NT2/D1 (cell line): ENCODE measurements at regions not wholly inside any gene's neighbourhood (a gene's known extent, or its start where the extent isn't known, plus 50 kb on each side); places are given as distances from the start of the nearest gene placed in this dataset.
A peak's percentile ranks its signal among the peaks of the same experiment; 100 is the strongest.

ENCODE experiments used
- DNase-seq: peaks from one replicate; pipeline ENCODE4 v3.0.0-alpha.2; 2011; ENCODE audit warnings: low read depth, low spot score
- H3K27me3 ChIP-seq: 2 replicates; pipeline ENCODE4 v1.6.0; 2011; ENCODE audit warnings: mild to moderate bottlenecking; ENCODE audit not compliant: insufficient read length, insufficient read depth
- H3K36me3 ChIP-seq: 2 replicates; pipeline ENCODE4 v1.6.1; 2011; ENCODE audit warnings: mild to moderate bottlenecking, low read length, mixed read lengths; ENCODE audit not compliant: insufficient read depth, insufficient read length
- H3K4me1 ChIP-seq: 2 replicates; pipeline ENCODE4 v1.5.1; 2011; ENCODE audit not compliant: insufficient read depth, insufficient read length
- H3K4me3 ChIP-seq: 2 replicates; pipeline ENCODE4 v1.5.1; 2011; ENCODE audit warnings: low read depth; ENCODE audit not compliant: insufficient read length
- H3K9ac ChIP-seq: 2 replicates; pipeline ENCODE4 v1.6.0; 2011; ENCODE audit warnings: low read depth; ENCODE audit not compliant: insufficient read length
- H3K9me3 ChIP-seq: 2 replicates; pipeline ENCODE4 v1.5.1; 2011; ENCODE audit warnings: mild to moderate bottlenecking, low read length; ENCODE audit not compliant: insufficient read depth
- SUZ12 ChIP-seq: IDR thresholded peaks from 2 replicates; pipeline ENCODE4 v1.6.1; 2011; ENCODE audit not compliant: insufficient read length, insufficient read depth; ENCODE audit errors: extremely low read depth
- YY1 ChIP-seq: IDR thresholded peaks from 2 replicates; pipeline ENCODE4 v1.6.1; 2011; ENCODE audit not compliant: insufficient read length, insufficient read depth
- ZNF274 ChIP-seq: IDR thresholded peaks from 2 replicates; pipeline ENCODE4 v1.6.1; 2011; ENCODE audit warnings: mild to moderate bottlenecking, low read depth, low read length

DNA sequence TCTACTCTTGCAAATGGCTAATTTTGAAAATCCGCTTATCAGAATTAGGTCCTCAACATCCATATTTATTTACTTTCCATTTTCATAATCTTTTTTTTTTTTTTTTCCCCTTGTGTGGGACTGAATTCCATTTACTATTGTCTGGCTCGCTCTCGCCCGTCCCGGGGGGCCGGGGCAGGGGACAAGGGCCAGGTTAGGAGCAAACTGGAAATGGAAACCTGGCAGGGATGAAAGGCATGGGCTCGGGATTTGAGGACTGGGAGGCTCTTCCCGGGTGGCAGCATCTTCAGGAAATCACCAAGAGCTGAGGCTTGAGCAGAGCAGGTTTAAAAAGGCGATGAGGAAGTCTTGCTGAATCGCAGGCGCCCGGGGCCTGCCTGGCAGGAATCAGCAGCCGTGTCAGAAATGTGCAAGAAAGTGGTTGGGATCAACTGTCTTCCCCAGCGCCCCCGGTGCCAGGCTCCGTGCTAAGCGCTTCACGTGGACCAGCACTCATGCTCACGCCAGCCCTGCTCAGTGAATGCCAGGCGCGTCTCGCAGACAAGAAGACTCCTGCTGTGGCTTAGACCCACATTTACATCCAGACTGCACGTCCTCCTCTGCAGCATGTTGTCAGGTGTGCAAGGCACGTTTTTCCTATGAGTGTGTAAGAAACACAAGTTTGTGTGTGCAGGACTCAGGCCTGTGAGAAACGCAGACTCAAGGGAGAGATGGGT lies 66.3 kb upstream of the UNC5A start:
- Histone ChIP-seq H3K4me1 (peaks cover 31% of the 10 kb centered on the region), H3K4me3 (peak overlapping the region; percentile 38), H3K9ac (peak overlapping the region; percentile 79), H3K36me3 (no peaks in the 10 kb centered on the region), H3K9me3 (no peaks in the 10 kb centered on the region), H3K27me3 (peaks cover 9% of the 10 kb centered on the region)
- no peak for TF ChIP-seq YY1
- no peak for TF ChIP-seq SUZ12
- TF ChIP-seq ZNF274, result no peak
- no peak for DNase-seq

DNA sequence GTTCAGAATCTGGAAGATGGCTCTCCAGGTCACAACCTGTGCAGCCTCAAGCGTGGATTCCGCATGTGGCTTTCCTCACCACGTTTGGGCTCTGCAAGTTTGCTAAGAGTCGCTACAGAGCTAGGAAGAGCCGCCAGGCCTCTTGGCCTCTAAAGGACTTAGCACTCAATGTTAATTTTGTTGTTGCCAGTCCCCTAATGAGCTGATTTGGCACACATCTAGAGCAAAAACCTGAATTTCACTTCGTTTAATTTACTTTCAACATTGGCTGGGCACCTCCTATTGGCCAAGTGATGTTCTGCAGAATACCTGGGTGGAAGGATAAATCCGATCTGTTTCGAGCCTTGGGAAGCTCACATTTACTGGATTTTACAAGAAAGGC lies 65.8 kb upstream of the UNC5A start:
- Histone ChIP-seq H3K9ac (peak overlapping the region; percentile 79), H3K4me3 (no peak overlapping the region), H3K27me3 (peaks cover 9% of the 10 kb centered on the region), H3K4me1 (peaks cover 32% of the 10 kb centered on the region), H3K9me3 (no peaks in the 10 kb centered on the region), H3K36me3 (no peaks in the 10 kb centered on the region)
- no peak for DNase-seq
- TF ChIP-seq SUZ12 (no peak), YY1 (no peak), ZNF274 (no peak)

DNA sequence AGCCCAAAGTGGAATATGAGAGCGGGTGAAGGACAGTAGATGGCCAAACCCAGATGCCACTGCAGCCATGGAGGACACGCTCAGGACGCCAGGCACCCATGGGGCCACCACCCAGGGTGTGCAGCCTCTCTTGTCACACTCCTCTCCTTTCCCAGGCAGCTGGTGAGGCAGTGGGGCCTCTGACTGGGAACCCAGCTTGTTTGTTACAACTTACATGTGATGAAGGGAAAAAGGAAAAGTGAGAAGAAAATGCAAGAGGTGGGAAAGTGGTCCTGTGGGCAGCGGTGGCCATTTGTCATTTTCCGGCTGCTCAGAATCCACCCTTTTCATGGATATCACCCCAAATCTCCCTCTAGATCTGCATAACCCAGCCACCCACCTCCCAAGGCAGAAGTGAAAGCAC lies 62.7 kb upstream of the UNC5A start:
- Histone ChIP-seq H3K4me1 (peaks cover 20% of the 10 kb centered on the region), H3K27me3 (peaks cover 7% of the 10 kb centered on the region), H3K9ac (peak overlapping the region; percentile 9), H3K36me3 (no peaks in the 10 kb centered on the region), H3K4me3 (no peak overlapping the region), H3K9me3 (no peaks in the 10 kb centered on the region)
- TF ChIP-seq YY1 (no peak), SUZ12 (no peak), ZNF274 (no peak)
- no peak for DNase-seq

GRCh38 chr5:176748073-176748966 lies 62.0 kb upstream of the UNC5A start:
- H3K4me1 ChIP-seq, result peaks cover 20% of the 10 kb centered on the region
- peak overlapping the region; percentile 21 for H3K9ac ChIP-seq
- no peak overlapping the region for H3K4me3 ChIP-seq
- no peaks in the 10 kb centered on the region for H3K9me3 ChIP-seq
- H3K36me3 ChIP-seq, result no peaks in the 10 kb centered on the region
- no peak for DNase-seq
- TF ChIP-seq YY1, result no peak
- TF ChIP-seq ZNF274, result no peak
- H3K27me3 ChIP-seq, result peaks cover 6% of the 10 kb centered on the region

DNA sequence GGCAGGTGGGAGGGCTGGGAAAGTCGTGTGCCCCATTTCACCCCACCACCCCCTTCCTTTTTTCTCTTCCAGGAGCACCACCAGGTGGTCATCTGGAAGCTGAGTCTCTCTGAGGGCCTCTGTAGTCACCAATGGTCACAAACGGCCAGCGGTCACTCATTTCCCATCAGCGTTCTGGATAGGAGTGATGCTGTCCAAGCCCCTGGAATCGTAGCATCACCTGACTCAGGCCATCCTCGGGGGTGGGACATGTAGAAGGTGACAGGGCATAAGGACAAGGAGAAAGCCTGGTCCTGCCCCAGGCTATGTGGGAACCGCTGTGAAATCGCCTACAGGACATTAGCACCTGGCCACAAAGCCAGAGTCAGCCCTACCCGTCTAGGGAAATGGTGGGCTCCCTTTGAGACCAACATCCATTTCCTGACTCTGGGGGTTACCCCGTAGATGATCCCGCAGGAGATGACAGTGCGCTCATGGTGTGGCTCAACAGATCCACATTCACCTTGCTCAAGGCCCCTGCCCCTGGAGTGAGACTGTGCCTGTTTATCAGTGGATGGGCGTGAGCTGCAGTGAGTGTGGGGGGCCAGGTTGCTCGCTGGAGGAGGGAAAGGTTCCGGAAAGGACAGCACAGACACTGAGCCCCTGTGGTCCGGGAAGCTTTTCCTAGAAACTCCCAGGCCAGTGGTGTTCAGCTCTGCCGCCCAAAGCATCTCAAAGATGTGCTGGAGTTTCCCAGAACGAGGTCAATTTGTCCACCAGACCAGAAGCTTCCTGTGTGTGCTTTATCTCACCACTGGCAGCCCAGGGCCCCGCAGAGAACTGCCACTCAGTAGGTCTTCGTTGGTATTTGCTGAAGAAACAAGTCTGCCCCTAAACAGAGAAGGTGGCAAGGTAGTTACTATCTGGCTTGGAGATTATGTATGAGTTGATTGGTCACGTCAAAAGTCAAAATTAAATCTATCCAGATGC lies 61.1 kb upstream of the UNC5A start:
- Histone ChIP-seq H3K4me3 (no peak overlapping the region), H3K9me3 (peaks cover under 1% of the 10 kb centered on the region; the same call in 1 of the 2 replicates), H3K36me3 (no peaks in the 10 kb centered on the region), H3K9ac (no peak overlapping the region), H3K27me3 (peaks cover 4% of the 10 kb centered on the region), H3K4me1 (peaks cover 20% of the 10 kb centered on the region)
- TF ChIP-seq ZNF274 (no peak), SUZ12 (no peak), YY1 (no peak)
- no peak for DNase-seq

DNA sequence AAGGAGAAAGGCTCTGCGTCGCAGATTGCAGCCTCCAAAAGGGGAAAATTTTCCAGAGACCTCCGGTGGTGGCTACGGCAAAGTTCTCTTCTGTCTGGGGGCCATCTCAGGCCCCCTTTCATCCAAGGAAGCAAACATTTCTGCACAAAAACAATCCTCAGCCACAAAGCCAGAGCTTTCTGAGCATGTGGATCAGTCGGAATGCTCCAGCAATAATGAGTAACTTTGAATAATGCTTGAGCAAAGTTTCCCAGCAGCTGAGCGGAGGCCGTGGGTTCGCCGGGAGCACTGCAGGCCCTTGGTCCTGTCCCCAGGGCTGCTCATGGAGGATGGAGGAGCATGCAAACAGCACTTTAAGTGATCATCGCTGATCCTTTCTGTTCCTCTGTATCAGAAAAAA lies 60.2 kb upstream of the UNC5A start:
- TF ChIP-seq ZNF274, result no peak
- TF ChIP-seq YY1, result no peak
- no peak for TF ChIP-seq SUZ12
- Histone ChIP-seq H3K9me3 (peaks cover 6% of the 10 kb centered on the region; the same call in 1 of the 2 replicates), H3K9ac (no peak overlapping the region), H3K4me3 (no peak overlapping the region), H3K36me3 (no peaks in the 10 kb centered on the region), H3K27me3 (peaks cover 2% of the 10 kb centered on the region), H3K4me1 (peaks cover 20% of the 10 kb centered on the region)
- no peak for DNase-seq
